ENCODE measurements at regions not wholly inside any gene's neighbourhood (a gene's known extent, or its start where the extent isn't known, plus 50 kb on each side); places are given as distances from the start of the nearest gene placed in this dataset.
"Not testable (repeated sequence)": the region's sequence is repeated elsewhere in the genome, so short reads cannot be mapped to it uniquely, and the experiment has no call there.

DNA sequence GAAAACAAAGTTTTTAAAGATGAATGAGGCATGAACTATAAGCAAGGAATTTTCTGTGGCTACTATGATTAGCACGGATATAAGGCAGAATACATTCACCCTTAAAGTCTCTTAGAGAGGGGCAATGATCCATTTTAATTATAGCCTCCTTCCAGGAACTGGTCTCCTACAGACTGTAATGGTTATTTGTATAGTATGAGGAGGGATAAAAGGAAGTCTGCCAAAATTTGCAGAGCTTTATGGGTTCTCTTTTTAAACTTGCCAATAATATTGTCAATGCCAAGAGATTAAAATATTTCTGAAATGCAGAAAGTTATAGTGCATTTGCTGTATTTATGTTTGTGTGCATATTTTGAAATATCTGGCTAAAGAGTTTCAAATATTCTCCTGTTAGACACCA, 271.4 kb upstream of the LUZP2 start:
- DNase-seq = no peak

- no peak for DNase-seq
Measured at GRCh38 chr11:24226606-24227005, 270.2 kb upstream of the LUZP2 start.

- no peak for DNase-seq
Measured at GRCh38 chr11:24233041-24233440, 263.8 kb upstream of the LUZP2 start.

GRCh38 chr11:24234822-24235508, 261.9 kb upstream of the LUZP2 start:
- DNase-seq = no peak

DNA sequence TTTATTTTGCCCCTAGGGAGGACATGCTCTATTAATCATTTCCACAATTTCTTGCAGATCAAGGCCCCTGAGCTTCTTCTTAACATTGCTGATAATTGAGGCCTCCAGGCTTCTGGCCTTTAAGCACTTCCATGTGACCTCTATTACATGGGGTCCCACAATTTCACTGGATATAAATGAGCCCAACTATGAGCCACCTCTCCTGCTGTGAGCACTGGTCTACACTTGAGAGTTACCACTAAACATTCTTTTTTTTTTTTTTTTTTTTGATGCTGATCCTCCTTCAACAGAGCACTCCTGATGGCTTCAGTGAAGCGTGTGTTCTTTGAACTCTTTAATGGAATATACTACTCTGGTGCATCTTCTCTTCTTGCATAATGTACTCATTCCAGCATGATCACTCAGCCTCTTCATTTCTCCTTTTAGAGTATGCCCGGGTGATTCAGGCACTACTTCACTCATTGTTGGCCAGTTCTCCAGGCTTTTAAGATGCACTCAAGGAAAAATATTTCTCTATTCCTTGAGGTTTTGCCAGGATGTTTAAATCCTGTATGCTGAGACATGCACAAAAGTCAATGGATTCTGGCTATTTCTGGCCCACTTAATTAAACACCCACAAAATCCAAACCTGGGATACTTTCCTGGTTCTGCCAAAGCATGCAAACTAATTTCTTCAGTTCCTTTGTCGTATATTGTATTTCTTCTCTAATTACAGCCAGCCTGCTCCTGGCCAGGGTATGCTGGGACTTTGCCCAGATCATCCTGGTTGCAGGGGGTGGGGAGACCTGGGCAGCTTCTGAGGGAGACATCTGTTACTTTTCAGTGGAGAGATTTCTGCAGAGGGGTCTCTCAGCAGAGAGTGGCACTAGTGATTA, 257.8 kb upstream of the LUZP2 start:
- no peak for DNase-seq

- DNase-seq = no peak
Measured at GRCh38 chr11:24239930-24240329, 256.9 kb upstream of the LUZP2 start.

- DNase-seq = no peak
Measured at GRCh38 chr11:24240496-24241175, 256.2 kb upstream of the LUZP2 start.

DNA sequence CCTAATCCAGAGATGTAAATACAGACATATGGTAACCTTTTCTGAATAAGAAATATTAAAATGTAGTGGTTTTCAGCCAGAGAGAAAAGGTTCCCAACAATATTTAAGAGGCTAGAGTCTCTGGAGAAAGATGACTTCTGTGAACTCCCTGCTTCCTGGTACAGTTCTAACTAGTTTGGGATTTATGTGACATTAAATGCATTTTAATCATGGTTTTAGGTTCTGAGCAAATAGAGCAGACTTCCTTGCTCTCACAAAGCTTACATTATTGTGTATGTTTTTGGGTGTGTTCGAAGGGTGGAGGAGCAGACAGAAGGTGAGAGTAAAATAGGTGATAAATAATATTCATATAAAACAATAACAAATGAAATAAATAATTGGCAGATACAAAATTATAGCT, 250.1 kb upstream of the LUZP2 start:
- DNase-seq = no peak

GRCh38 chr11:24247846-24248245, 249.0 kb upstream of the LUZP2 start:
- DNase-seq = no peak

DNA sequence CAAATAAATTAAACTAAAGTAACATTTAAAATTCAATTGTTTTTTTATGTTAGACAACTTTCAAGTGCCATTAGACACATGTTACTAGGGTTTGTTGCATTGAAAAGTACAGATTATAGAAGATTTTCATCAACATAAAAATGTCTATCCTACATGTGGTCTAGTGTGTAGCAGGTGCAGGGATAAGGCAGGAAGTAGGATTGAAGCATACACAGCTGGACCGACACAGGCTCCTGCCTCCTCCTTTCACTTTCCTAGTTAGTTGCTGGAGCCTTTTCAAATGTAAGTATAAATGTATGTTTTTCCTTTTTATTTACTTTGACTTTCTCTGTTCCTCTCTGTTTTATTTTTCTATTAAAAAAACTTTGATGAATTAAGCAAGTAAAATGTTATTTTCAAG, 246.9 kb upstream of the LUZP2 start:
- DNase-seq = no peak

DNA sequence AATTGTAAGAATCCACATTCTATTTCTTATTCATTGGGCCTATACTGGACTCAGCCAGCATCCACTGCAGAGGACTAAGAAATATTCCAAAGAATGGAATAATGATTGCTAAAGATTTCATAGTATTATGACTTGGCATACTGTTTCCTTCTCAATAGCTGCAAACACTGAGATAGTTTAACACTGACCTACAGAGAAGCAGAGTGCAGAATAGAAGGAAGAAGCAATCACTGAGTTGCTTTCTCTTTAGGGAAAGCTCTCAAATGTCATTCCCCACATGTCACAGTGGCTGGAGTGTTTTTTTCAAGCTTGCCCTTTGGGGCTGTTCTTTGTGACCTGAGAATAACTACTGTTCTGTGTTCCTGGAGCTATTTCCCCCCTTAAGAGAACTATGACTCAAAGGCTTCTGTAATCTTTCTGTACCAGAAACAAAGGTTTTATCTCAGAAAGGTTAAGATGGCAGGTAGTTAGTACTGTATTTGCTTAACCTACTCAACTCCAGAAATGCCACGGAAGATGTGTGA, 243.6 kb upstream of the LUZP2 start:
- no peak for DNase-seq

DNA sequence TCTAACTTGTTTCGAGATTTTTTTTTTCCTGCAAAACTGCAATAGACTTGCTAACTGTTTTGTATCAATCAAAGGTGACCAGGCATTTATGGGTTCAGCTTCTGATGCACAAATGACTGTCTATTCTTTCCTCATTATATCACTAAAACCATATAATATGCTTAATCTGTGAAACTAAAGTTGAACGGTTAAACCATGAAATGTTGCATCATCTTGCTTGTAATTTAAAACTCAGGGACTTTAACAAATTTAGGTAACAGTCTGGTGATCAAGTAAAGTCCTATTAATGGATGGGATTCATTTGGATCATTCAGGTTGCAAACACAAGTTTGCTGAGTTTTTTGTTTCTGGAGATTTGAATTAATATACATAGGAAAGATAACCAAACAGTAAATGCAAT, 232.0 kb upstream of the LUZP2 start:
- no peak for DNase-seq

- DNase-seq = no peak
Measured at GRCh38 chr11:24267014-24267413, 229.8 kb upstream of the LUZP2 start.

- DNase-seq = no peak
Measured at GRCh38 chr11:24271798-24272197, 225.1 kb upstream of the LUZP2 start.

- DNase-seq = not testable (repeated sequence)
Measured at GRCh38 chr11:24274214-24274781, 222.6 kb upstream of the LUZP2 start.

DNA sequence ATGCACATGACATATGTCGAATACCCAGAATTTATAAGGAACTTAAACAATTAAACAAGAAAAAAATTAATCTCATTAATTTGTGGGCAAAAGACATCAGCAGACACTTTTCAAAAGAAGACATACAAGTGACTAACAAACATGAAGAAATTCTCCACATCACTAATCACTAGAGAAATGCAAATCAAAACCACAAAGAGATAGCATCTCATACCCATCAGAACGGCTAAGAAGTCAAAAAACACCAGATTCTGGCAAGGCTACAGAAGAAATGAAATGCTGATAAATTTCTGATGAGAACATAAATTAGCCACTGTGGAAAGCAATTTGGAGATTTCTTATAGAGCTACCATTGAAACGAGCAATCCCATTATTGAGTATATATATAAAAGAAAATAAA, 210.6 kb upstream of the LUZP2 start:
- no peak for DNase-seq

GRCh38 chr11:24289301-24289700, 207.6 kb upstream of the LUZP2 start:
- no peak for DNase-seq

DNA sequence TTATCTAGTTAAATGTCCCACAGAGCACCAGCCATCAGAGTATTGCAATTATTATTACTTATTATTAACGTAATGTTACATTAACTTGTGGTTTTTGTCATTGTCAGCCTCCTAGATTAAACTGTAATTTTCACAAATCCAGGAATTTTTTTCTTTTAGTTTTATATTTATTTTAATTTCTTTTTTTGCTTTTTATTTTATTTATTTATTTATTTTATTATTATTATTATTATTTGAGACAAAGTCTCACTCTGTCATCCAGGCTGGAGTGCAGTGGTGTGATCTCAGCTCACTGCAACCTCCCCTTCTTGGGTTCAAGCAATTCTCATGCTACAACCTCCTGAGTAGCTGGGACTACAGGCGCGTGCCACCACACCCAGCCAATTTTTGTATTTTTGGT, 202.9 kb upstream of the LUZP2 start:
- DNase-seq = no peak

- no peak for DNase-seq
Measured at GRCh38 chr11:24295360-24295759, 201.5 kb upstream of the LUZP2 start.

GRCh38 chr11:24297461-24297860, 199.4 kb upstream of the LUZP2 start:
- DNase-seq = no peak

- DNase-seq = no peak
Measured at GRCh38 chr11:24298146-24298545, 198.7 kb upstream of the LUZP2 start.

GRCh38 chr11:24311974-24312373, 184.9 kb upstream of the LUZP2 start:
- no peak for DNase-seq
